ENCODE measurements at regions not wholly inside any gene's neighbourhood (a gene's known extent, or its start where the extent isn't known, plus 50 kb on each side); places are given as distances from the start of the nearest gene placed in this dataset.

DNA sequence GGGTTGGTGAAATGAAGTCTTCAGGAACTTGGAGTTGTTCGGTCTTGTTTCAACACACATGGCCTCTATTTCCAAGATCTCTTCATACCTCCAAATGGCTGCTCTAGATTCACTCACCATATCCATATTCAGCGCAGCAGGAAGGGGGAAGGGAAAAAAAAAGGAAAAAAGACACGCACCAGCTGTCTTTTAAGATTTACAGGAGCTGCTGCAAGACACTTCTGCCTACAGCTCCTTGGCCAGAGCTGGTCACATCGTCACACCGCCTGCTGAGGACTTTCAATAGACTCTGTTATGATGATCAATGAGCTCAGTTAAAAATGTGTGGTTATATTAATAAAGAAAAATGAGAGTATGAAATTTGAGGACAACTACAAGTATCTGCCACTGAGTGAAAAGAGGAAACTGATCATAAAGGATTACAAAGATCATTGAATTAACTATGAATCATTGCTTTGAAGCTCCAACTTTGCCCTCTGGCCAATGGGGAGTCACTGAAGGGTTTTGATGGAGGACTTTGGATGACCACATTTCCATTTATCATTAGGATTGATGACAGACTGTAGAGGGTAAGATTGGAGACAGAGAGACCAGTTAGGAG lies 182.1 kb upstream of the HMGA2 start:
- H3K9me3 ChIP-seq (ENCODE audit: control insufficient read depth in 2 of 2, low read length in 2 of 2): no peaks in the 10 kb centered on the region
- no peak overlapping the region for H3K27ac ChIP-seq (ENCODE audit: low read length)
- no peaks in the 10 kb centered on the region for H3K27me3 ChIP-seq (ENCODE audit: control insufficient read depth in 1 of 2, insufficient read depth in 2 of 2, low read length in 2 of 2)
- H3K36me3 ChIP-seq (ENCODE audit: control insufficient read depth in 2 of 2, insufficient read depth in 2 of 2, low read length in 2 of 2): no peaks in the 10 kb centered on the region
- no peak overlapping the region for H3K4me3 ChIP-seq (ENCODE audit: low read length in 2 of 2)
- H3K9ac ChIP-seq (ENCODE audit: low read length in 2 of 2): no peak overlapping the region
- no peaks in the 10 kb centered on the region for H3K4me1 ChIP-seq (ENCODE audit: control insufficient read depth, insufficient read depth, low read length)

GRCh38 chr12:65643171-65643570 lies 181.1 kb upstream of the HMGA2 start:
- no peaks in the 10 kb centered on the region for H3K4me1 ChIP-seq (ENCODE audit: control insufficient read depth, insufficient read depth, low read length)
- H3K9ac ChIP-seq (ENCODE audit: low read length in 2 of 2): no peak overlapping the region
- no peak overlapping the region for H3K27ac ChIP-seq (ENCODE audit: low read length)
- H3K27me3 ChIP-seq (ENCODE audit: control insufficient read depth in 1 of 2, insufficient read depth in 2 of 2, low read length in 2 of 2): no peaks in the 10 kb centered on the region
- H3K4me3 ChIP-seq (ENCODE audit: low read length in 2 of 2): no peak overlapping the region
- H3K9me3 ChIP-seq (ENCODE audit: control insufficient read depth in 2 of 2, low read length in 2 of 2): no peaks in the 10 kb centered on the region
- no peaks in the 10 kb centered on the region for H3K36me3 ChIP-seq (ENCODE audit: control insufficient read depth in 2 of 2, insufficient read depth in 2 of 2, low read length in 2 of 2)

- Histone ChIP-seq H3K27ac (ENCODE audit: low read length) (no peak overlapping the region), H3K9me3 (ENCODE audit: control insufficient read depth in 2 of 2, low read length in 2 of 2) (no peaks in the 10 kb centered on the region), H3K27me3 (ENCODE audit: control insufficient read depth in 1 of 2, insufficient read depth in 2 of 2, low read length in 2 of 2) (no peaks in the 10 kb centered on the region), H3K9ac (ENCODE audit: low read length in 2 of 2) (no peak overlapping the region), H3K4me1 (ENCODE audit: control insufficient read depth, insufficient read depth, low read length) (no peaks in the 10 kb centered on the region), H3K4me3 (ENCODE audit: low read length in 2 of 2) (no peak overlapping the region), H3K36me3 (ENCODE audit: control insufficient read depth in 2 of 2, insufficient read depth in 2 of 2, low read length in 2 of 2) (no peaks in the 10 kb centered on the region)
These were observed 180.5 kb upstream of the HMGA2 start for GRCh38 chr12:65643595-65644386.

DNA sequence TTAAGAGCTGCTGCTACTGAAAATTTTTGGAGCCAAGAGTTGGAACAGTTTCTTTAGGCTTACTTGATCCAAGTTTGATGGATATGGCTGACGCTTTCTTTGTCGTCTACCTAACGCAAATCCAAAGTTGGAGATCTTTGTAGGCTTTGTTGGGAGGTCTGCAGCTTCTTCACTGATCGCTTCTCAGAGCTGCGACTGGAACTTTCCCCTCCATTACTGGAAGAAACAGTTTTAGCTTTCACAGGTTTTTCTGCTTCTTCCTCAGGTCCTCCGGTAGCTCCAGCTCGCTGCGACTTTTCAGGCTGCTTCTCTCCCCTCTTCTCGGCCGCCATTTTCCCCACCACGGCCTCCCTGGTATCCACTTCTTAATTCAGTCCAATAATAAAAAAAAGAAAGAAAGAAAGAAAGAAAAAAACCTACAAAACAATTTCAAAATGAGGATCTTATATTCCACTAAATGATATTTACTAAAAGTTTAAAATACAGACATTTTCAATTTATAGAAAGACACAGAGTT lies 178.1 kb upstream of the HMGA2 start:
- Histone ChIP-seq H3K9me3 (ENCODE audit: control insufficient read depth in 2 of 2, low read length in 2 of 2) (no peaks in the 10 kb centered on the region), H3K36me3 (ENCODE audit: control insufficient read depth in 2 of 2, insufficient read depth in 2 of 2, low read length in 2 of 2) (no peaks in the 10 kb centered on the region), H3K27ac (ENCODE audit: low read length) (no peak overlapping the region), H3K4me3 (ENCODE audit: low read length in 2 of 2) (no peak overlapping the region), H3K9ac (ENCODE audit: low read length in 2 of 2) (no peak overlapping the region), H3K4me1 (ENCODE audit: control insufficient read depth, insufficient read depth, low read length) (no peaks in the 10 kb centered on the region), H3K27me3 (ENCODE audit: control insufficient read depth in 1 of 2, insufficient read depth in 2 of 2, low read length in 2 of 2) (no peaks in the 10 kb centered on the region)

DNA sequence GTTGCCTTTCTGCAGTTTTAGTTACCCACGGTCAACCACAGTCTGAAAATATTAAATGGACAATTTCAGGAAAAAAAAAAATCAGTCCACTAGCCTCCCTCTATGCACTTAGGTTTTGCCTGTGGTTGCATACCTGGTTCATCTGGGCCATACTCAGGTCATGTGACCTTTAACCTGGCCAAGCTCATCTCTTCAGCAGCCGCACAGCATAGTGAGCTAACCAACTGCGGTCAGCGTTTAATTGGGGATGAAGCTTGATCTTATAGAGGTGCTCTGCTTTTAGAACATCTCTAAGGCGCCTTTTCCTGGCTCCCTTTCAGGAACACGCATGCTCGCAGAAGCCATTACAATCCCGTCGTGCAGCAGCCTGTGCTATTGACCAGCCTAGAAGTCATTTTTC lies 177.2 kb upstream of the HMGA2 start:
- H3K27ac ChIP-seq (ENCODE audit: low read length): no peak overlapping the region
- no peak overlapping the region for H3K4me3 ChIP-seq (ENCODE audit: low read length in 2 of 2)
- no peaks in the 10 kb centered on the region for H3K9me3 ChIP-seq (ENCODE audit: control insufficient read depth in 2 of 2, low read length in 2 of 2)
- no peaks in the 10 kb centered on the region for H3K4me1 ChIP-seq (ENCODE audit: control insufficient read depth, insufficient read depth, low read length)
- no peaks in the 10 kb centered on the region for H3K36me3 ChIP-seq (ENCODE audit: control insufficient read depth in 2 of 2, insufficient read depth in 2 of 2, low read length in 2 of 2)
- H3K9ac ChIP-seq (ENCODE audit: low read length in 2 of 2): no peak overlapping the region
- H3K27me3 ChIP-seq (ENCODE audit: control insufficient read depth in 1 of 2, insufficient read depth in 2 of 2, low read length in 2 of 2): no peaks in the 10 kb centered on the region

DNA sequence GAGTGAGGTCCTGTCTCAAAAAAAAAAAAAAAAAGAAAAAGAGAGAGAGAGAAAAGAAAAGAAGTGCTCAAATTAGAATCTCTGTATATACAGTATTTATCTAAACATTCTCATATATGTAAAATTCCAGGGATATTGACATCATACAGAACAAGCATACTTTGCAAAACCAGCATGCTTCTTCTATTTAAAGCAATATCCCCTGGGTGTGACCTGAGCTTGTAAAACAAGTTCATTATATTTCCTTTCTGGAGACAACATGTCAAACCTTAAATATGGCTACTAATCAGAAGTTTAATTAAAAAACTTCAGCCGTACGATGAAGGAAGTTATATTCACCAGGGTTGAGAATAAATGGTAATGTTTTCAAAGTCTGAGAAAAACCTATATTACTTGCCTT lies 175.8 kb upstream of the HMGA2 start:
- Histone ChIP-seq H3K27me3 (ENCODE audit: control insufficient read depth in 1 of 2, insufficient read depth in 2 of 2, low read length in 2 of 2) (no peaks in the 10 kb centered on the region), H3K36me3 (ENCODE audit: control insufficient read depth in 2 of 2, insufficient read depth in 2 of 2, low read length in 2 of 2) (no peaks in the 10 kb centered on the region), H3K9ac (ENCODE audit: low read length in 2 of 2) (no peak overlapping the region), H3K27ac (ENCODE audit: low read length) (no peak overlapping the region), H3K4me3 (ENCODE audit: low read length in 2 of 2) (no peak overlapping the region), H3K9me3 (ENCODE audit: control insufficient read depth in 2 of 2, low read length in 2 of 2) (no peaks in the 10 kb centered on the region), H3K4me1 (ENCODE audit: control insufficient read depth, insufficient read depth, low read length) (no peaks in the 10 kb centered on the region)

DNA sequence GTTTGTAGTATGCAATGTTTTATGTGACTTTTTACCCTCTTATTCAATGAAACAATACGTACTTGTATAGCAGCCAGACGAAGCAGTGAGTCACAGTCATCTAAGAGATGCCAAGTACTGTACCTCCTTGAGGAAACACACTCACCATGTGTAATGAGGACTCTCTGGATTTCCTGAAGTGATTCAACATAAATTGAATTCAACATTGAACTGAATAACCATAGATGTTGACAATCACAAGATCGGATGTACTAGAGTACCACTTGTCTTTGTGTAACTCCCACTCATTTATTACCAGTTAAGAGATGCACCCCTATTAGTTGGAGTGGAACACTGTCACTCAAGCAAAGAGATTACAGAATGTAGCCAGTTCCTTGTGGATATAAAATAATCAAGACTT lies 175.2 kb upstream of the HMGA2 start:
- no peak overlapping the region for H3K4me3 ChIP-seq (ENCODE audit: low read length in 2 of 2)
- no peak overlapping the region for H3K27ac ChIP-seq (ENCODE audit: low read length)
- H3K36me3 ChIP-seq (ENCODE audit: control insufficient read depth in 2 of 2, insufficient read depth in 2 of 2, low read length in 2 of 2): no peaks in the 10 kb centered on the region
- no peak overlapping the region for H3K9ac ChIP-seq (ENCODE audit: low read length in 2 of 2)
- no peaks in the 10 kb centered on the region for H3K4me1 ChIP-seq (ENCODE audit: control insufficient read depth, insufficient read depth, low read length)
- no peaks in the 10 kb centered on the region for H3K9me3 ChIP-seq (ENCODE audit: control insufficient read depth in 2 of 2, low read length in 2 of 2)
- H3K27me3 ChIP-seq (ENCODE audit: control insufficient read depth in 1 of 2, insufficient read depth in 2 of 2, low read length in 2 of 2): no peaks in the 10 kb centered on the region

GRCh38 chr12:65651060-65651459 lies 173.2 kb upstream of the HMGA2 start:
- no peak overlapping the region for H3K4me3 ChIP-seq (ENCODE audit: low read length in 2 of 2)
- no peaks in the 10 kb centered on the region for H3K36me3 ChIP-seq (ENCODE audit: control insufficient read depth in 2 of 2, insufficient read depth in 2 of 2, low read length in 2 of 2)
- no peaks in the 10 kb centered on the region for H3K27me3 ChIP-seq (ENCODE audit: control insufficient read depth in 1 of 2, insufficient read depth in 2 of 2, low read length in 2 of 2)
- H3K9me3 ChIP-seq (ENCODE audit: control insufficient read depth in 2 of 2, low read length in 2 of 2): no peaks in the 10 kb centered on the region
- H3K4me1 ChIP-seq (ENCODE audit: control insufficient read depth, insufficient read depth, low read length): no peaks in the 10 kb centered on the region
- H3K9ac ChIP-seq (ENCODE audit: low read length in 2 of 2): no peak overlapping the region
- H3K27ac ChIP-seq (ENCODE audit: low read length): no peak overlapping the region

- Histone ChIP-seq H3K9ac (ENCODE audit: low read length in 2 of 2) (no peak overlapping the region), H3K9me3 (ENCODE audit: control insufficient read depth in 2 of 2, low read length in 2 of 2) (no peaks in the 10 kb centered on the region), H3K27me3 (ENCODE audit: control insufficient read depth in 1 of 2, insufficient read depth in 2 of 2, low read length in 2 of 2) (no peaks in the 10 kb centered on the region), H3K36me3 (ENCODE audit: control insufficient read depth in 2 of 2, insufficient read depth in 2 of 2, low read length in 2 of 2) (no peaks in the 10 kb centered on the region), H3K27ac (ENCODE audit: low read length) (no peak overlapping the region), H3K4me3 (ENCODE audit: low read length in 2 of 2) (no peak overlapping the region), H3K4me1 (ENCODE audit: control insufficient read depth, insufficient read depth, low read length) (no peaks in the 10 kb centered on the region)
These were observed 171.0 kb upstream of the HMGA2 start for GRCh38 chr12:65653321-65653720.

DNA sequence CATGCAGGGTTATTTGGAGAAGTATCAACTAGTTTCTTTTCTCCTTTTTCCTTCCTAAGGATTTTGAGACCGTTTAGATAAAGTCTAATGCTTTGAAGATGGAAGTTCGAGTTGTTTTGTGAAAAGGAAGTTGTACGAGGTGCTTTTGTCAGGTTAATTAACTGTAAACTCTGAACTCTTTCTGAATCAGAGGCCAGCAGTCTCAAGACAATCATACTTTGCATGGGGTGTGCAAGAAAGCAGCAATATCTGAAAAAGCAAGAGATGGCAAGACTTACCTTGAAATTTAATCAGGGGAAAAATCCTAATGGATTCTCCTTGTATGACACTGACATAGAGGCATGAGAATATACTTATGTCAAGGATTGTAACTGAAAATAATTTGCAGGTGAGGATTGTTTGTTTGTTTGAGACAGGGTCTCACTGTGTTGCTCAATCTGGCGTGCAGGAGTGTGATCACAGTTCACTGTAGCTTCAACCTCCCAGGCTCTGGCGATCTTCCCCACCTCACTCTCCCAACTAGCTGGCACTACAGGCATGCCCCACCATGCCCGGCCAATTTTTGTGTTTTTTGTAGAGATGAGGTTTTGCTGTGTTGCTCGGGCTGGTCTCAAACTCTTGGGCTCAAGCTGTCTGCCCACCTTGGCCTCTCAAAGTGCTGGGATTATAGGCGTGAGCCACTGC lies 170.2 kb upstream of the HMGA2 start:
- no peaks in the 10 kb centered on the region for H3K27me3 ChIP-seq (ENCODE audit: control insufficient read depth in 1 of 2, insufficient read depth in 2 of 2, low read length in 2 of 2)
- no peaks in the 10 kb centered on the region for H3K36me3 ChIP-seq (ENCODE audit: control insufficient read depth in 2 of 2, insufficient read depth in 2 of 2, low read length in 2 of 2)
- H3K4me1 ChIP-seq (ENCODE audit: control insufficient read depth, insufficient read depth, low read length): no peaks in the 10 kb centered on the region
- no peaks in the 10 kb centered on the region for H3K9me3 ChIP-seq (ENCODE audit: control insufficient read depth in 2 of 2, low read length in 2 of 2)
- H3K27ac ChIP-seq (ENCODE audit: low read length): no peak overlapping the region
- no peak overlapping the region for H3K9ac ChIP-seq (ENCODE audit: low read length in 2 of 2)
- H3K4me3 ChIP-seq (ENCODE audit: low read length in 2 of 2): no peak overlapping the region

DNA sequence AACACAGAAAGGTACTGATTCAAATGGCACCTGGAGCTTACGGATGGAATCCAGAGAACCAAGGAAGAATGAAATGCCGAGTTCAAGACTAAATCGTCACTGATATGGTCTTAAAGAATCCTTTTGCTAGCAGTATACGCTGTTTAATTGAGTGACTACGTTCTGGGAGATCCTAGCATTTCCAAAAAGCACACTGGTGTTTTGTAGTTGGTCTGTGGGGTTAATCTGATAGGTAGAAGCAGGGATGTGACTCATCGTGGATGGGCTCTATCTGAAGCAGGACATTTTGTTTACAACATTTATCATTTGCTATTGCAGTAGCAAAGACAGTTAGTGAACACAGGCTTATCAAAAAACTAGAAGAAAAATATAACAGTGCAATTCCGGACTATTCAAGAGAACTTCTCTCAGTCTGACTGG lies 169.2 kb upstream of the HMGA2 start:
- H3K36me3 ChIP-seq (ENCODE audit: control insufficient read depth in 2 of 2, insufficient read depth in 2 of 2, low read length in 2 of 2): no peaks in the 10 kb centered on the region
- H3K9ac ChIP-seq (ENCODE audit: low read length in 2 of 2): no peak overlapping the region
- H3K27ac ChIP-seq (ENCODE audit: low read length): no peak overlapping the region
- no peak overlapping the region for H3K4me3 ChIP-seq (ENCODE audit: low read length in 2 of 2)
- H3K9me3 ChIP-seq (ENCODE audit: control insufficient read depth in 2 of 2, low read length in 2 of 2): no peaks in the 10 kb centered on the region
- no peaks in the 10 kb centered on the region for H3K27me3 ChIP-seq (ENCODE audit: control insufficient read depth in 1 of 2, insufficient read depth in 2 of 2, low read length in 2 of 2)
- H3K4me1 ChIP-seq (ENCODE audit: control insufficient read depth, insufficient read depth, low read length): no peaks in the 10 kb centered on the region
